OCI-LY3 (cell line): ENCODE measurements at regions not wholly inside any gene's neighbourhood (a gene's known extent, or its start where the extent isn't known, plus 50 kb on each side); places are given as distances from the start of the nearest gene placed in this dataset.

ENCODE experiments used
- CTCF ChIP-seq: fragments of 200-600, 300-600 bp; sonication (generic); IDR thresholded peaks from 2 replicates; pipeline ENCODE4 v1.5.1; 2014; ENCODE audit warnings: antibody characterized with exemption, low read length, low read depth
- EZH2phosphoT487 ChIP-seq: fragments of 200-600 bp; shearing (Covaris generic); IDR thresholded peaks from 2 replicates; pipeline ENCODE4 v1.6.1; 2018; ENCODE audit warnings: antibody characterized with exemption, mixed run types, low read depth

GRCh38 chr5:164728733-164729132 is 1223.3 kb downstream of the MAT2B start:
- TF ChIP-seq CTCF (no peak), EZH2phosphoT487 (no peak)
